ENCODE measurements at regions not wholly inside any gene's neighbourhood (a gene's known extent, or its start where the extent isn't known, plus 50 kb on each side); places are given as distances from the start of the nearest gene placed in this dataset.
"Not testable (repeated sequence)": the region's sequence is repeated elsewhere in the genome, so short reads cannot be mapped to it uniquely, and the experiment has no call there.

DNA sequence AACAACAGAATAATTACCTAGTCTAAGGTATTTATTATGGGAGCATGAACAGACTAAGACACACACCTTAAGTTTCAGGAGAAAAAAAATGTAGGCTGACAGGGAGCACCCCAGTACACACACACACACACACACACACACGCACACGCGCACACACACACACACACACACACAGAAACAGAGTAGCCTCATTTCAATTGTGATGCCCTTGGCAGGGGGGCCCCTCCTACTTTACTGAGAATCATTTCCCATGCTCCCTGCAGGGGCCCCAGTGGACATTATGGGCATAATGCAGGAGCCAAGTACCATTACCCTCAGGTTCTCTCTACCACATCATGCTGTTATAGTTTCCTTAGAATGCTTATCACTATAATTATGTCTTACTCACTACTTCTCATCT lies 104.9 kb downstream of the CDC7 start:
- DNase-seq (ENCODE audit: low read depth) = no peak

- no peak for DNase-seq (ENCODE audit: low read depth)
Measured at GRCh38 chr1:91606546-91607078, 106.0 kb downstream of the CDC7 start.

DNA sequence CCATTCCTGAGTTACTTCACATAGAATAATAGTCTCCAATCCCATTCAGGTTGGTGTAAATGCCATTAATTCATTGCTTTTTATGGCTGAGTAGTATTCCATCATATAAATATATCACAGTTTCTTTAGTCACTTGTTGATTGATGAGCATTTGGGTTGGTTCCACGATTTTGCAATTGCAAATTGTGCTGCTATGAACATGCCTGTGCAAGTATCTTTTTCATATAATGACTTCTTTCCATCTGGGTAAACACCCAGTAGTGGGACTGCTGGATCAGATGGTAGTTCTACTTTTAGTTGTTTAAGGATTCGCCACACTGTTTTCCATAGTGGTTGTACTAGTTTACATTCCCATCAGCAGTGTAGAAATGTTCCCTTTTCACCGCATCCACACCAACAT lies 107.0 kb downstream of the CDC7 start:
- not testable (repeated sequence) for DNase-seq (ENCODE audit: low read depth)

DNA sequence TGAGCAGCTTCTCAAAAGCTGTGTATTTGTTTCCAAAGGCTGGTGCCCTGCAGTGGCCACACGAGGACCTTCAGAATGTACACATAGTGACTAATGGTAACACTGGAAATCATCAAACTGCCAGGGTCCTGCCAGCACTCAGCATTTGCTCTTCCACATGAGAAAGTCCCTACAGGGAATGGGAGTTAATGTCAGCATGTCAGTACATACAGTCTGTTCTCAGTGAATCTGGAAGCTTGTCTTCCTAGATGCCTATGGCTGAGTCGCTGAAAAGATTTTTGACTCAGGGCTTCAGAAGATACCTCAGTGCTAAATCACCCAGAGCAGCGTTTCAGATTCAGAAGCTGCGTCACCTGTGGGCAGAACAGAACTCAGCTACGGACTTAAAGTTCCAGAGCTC lies 108.2 kb downstream of the CDC7 start:
- peak; percentile 82 for DNase-seq (ENCODE audit: low read depth)

DNA sequence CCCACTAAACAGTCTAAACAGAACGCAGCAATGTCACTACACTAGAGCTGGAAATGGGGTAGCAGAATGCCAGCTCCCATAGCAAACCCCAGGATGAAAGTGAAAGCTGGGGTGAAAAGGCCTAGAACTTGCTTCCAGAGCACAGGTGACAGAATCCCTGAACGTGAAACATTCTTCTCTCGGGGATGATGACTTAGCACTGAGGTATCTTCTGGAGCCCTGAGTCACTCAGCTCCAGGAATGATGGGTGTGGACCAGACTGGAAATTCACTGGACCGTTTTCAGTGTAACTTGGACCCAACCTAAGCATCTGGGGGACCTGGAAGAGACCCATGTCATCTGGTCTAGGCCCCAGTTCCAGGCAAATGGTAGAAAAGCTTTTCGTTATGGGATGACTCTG lies 108.9 kb downstream of the CDC7 start:
- DNase-seq (ENCODE audit: low read depth) = peak; percentile 79

DNA sequence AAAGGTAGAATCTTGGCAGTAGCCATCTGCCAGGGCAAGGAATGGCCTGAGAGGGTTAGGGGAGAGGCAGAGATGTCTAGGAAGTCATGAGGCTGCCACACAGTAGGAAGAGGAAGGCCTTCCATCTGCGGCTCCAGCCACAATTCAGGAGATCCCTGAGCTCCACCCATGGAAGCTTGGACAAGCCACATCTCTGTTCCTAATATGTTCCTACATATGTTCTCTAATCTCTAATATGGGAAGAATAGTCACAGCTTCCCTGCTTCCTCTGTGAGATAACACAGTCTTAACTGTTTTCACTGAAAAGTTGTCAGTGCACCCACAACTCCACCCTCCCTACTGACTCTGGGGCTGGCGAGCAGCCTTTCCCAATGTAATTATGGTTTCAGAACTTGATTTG lies 109.5 kb downstream of the CDC7 start:
- no peak for DNase-seq (ENCODE audit: low read depth)

DNA sequence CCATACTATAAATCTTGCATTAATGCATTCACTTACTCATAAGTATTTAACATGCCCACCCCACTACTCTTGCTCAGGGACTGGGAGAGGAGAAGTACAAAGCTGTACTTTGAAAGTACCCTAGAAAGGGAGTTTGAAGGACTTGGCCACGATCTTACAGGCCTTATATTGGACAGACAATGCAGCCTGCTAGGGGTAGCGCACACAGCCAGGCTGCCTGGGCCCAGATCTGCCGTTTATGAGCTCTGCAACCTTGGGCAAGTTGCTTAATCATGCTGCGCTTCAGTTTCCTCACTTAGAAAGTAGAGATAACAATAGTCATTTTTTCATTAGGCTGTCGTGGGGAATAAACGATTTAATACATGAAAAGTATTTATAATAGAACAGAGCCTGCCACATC lies 110.1 kb downstream of the CDC7 start:
- no peak for DNase-seq (ENCODE audit: low read depth)

DNA sequence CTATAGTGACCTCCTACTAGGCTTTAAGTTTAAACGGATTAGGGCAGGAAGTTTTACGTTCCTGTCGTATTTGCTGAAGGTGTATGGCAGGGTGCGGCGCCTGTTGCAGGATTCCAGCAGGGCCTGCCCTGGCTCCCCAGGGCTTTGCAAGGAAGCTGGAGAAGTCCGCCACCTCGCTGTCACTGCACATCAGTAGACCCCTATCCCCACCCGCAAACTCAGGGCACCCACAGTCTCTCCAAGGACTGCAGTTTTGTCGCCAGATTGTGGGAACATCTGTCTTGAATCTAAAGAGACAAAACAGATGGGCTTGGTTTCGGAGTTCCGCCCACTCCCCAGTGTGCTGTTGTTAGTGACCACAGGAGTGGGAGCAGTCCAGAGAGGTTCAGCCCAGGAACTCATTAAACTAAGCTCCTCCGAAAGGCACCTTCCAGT lies 110.8 kb downstream of the CDC7 start:
- DNase-seq (ENCODE audit: low read depth) = no peak

GRCh38 chr1:91613595-91613994 lies 112.9 kb downstream of the CDC7 start:
- DNase-seq (ENCODE audit: low read depth) = no peak

DNA sequence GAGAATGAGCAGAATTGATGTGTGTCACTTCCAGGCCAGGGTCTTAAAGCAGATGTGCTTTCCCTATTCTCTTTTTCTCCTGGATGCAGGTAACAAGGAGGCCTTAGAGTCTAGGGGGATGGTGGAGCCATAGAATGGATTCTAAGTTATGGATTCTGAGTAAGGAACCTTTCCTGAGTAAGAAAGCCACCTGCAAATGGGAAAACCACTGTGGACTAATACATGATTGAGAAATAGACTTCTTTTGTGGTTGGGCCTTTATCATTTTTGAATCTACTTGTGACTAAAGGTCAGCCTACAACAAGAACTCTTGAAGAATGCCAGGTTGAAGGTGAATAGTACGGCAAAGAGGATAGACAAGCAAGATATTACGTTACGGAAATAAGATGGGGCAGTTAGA lies 116.1 kb downstream of the CDC7 start:
- no peak for DNase-seq (ENCODE audit: low read depth)

DNA sequence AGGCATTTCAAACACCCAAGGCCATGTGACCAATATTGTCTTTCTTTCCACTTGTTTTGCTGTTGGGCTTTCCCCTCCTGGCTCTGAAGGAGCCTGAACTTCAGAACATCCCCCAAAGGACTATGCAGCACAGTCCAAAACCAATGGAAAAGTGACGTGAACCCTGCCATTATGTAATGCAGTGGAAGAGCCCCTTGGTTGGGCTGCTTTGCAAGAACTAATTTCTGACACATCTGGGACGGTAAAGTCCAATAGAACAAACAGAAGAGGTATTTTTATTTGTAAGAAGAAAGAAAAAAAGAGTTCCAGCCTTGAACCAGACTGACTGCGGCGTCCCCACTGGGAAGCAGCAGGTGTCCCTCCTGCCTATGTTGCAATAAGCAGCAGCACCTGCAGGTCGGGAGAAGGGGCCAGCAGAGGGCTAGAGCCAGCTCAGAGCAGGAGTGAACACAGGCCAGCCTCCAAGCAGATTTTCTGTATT lies 116.7 kb downstream of the CDC7 start:
- DNase-seq (ENCODE audit: low read depth) = no peak

GRCh38 chr1:91619881-91620280 lies 119.2 kb downstream of the CDC7 start:
- DNase-seq (ENCODE audit: low read depth) = no peak

DNA sequence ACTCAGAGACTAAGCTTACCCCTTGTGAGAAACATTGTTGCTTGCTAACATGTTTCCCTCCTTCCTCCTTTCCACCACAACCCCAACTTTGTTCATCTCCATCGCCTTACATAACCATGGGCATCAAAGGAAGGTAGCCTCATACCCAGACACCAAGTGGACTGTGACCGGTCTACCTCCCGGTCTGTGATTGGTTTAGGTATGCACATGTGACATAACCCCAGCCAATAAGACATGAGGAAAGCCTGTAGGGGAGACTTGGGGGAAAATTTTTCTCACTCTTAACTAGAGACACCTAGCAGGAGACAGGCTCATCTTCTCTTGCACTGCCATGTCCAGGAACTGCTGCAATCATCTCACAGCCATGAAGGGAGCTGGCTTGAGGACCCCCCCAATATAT lies 120.7 kb downstream of the CDC7 start:
- no peak for DNase-seq (ENCODE audit: low read depth)

DNA sequence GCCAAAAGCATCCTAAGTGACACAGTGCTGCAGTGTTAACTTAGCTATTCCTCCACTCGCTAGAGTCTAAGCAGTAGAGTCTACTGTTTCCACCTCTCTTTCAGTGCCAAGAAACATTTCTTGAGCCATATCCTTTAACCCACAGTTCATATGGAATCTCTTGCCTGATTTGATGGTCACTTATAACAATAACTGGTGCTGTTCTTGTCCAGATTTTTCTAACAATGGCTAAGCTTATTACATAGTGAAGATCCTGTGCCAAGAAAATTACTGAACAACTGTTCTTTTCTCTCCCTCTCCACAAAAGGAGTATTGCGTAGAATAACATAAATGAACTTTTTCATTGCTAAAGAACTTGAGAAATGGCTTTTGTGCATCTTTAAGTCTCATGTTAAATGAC lies 121.3 kb downstream of the CDC7 start:
- no peak for DNase-seq (ENCODE audit: low read depth)

- no peak for DNase-seq (ENCODE audit: low read depth)
Measured at GRCh38 chr1:91622616-91623015, 122.0 kb downstream of the CDC7 start.

- DNase-seq (ENCODE audit: low read depth) = no peak
Measured at GRCh38 chr1:91623020-91623419, 122.4 kb downstream of the CDC7 start.

GRCh38 chr1:91624331-91624730 lies 123.7 kb downstream of the CDC7 start:
- no peak for DNase-seq (ENCODE audit: low read depth)

Measured in HS-5 (cell line).